Liver (tissue), 8 donors: ENCODE measurements at regions not wholly inside any gene's neighbourhood (a gene's known extent, or its start where the extent isn't known, plus 50 kb on each side); places are given as distances from the start of the nearest gene placed in this dataset.

ENCODE experiments used
- DNase-seq: peaks from one replicate; pipeline ENCODE4 v3.0.0-alpha.2; 2017; ENCODE audit warnings: low spot score
- H3K27ac ChIP-seq, 2 donors: one replicate each; pipeline ENCODE4 v1.7.0; 2013; ENCODE audit warnings: inconsistent platforms in 2 of 2, low read length in 2 of 2, control low read depth in 1 of 2, low read depth in 1 of 2, mild to moderate bottlenecking in 1 of 2
- H3K27me3 ChIP-seq, 4 donors: one replicate each; pipeline versions ENCODE4 v1.6.1 to v1.7.0; 2013; ENCODE audit warnings: low read length in 3 of 4, inconsistent platforms in 1 of 4, mild to moderate bottlenecking in 1 of 4, moderate library complexity in 1 of 4; ENCODE audit not compliant: control insufficient read depth in 4 of 4, insufficient read depth in 4 of 4
- H3K36me3 ChIP-seq, 4 donors: one replicate each; pipeline versions ENCODE4 v1.6.1 to v1.7.0; 2013; ENCODE audit warnings: low read length in 3 of 4, mild to moderate bottlenecking in 3 of 4, low read depth in 1 of 4, moderate library complexity in 1 of 4; ENCODE audit not compliant: control insufficient read depth in 4 of 4, insufficient read depth in 3 of 4
- H3K4me1 ChIP-seq, 4 donors: one replicate each; pipeline versions ENCODE4 v1.6.1 to v1.7.0; 2013; ENCODE audit warnings: low read length in 3 of 4, mild to moderate bottlenecking in 3 of 4, moderate library complexity in 1 of 4; ENCODE audit not compliant: control insufficient read depth in 4 of 4, insufficient read depth in 4 of 4
- H3K4me3 ChIP-seq, 3 donors: one replicate each; pipeline versions ENCODE4 v1.6.1 to v1.7.0; 2013; ENCODE audit warnings: low read length in 3 of 3, control low read depth in 1 of 3, low read depth in 1 of 3, mild to moderate bottlenecking in 1 of 3
- H3K9ac ChIP-seq, 2 donors: one replicate each; pipeline ENCODE4 v1.7.0; 2013; ENCODE audit warnings: low read length in 2 of 2, mild to moderate bottlenecking in 2 of 2, moderate library complexity in 2 of 2, control low read depth in 1 of 2, low read depth in 1 of 2
- H3K9me3 ChIP-seq, 4 donors: one replicate each; pipeline versions ENCODE4 v1.6.1 to v1.7.0; 2013; ENCODE audit warnings: low read length in 3 of 4; ENCODE audit not compliant: control insufficient read depth in 4 of 4
- CTCF ChIP-seq: fragments of 150-350 bp; IDR thresholded peaks from 2 replicates; pipeline ENCODE4 v1.5.1; 2017; ENCODE audit warnings: improper control_type of control experiment, low read depth, low read length; ENCODE audit not compliant: missing input control
- EGR1 ChIP-seq, 2 donors: IDR thresholded peaks; 2 replicates each; pipeline ENCODE4 v1.6.1; 2016 to 2018; ENCODE audit warnings: antibody characterized with exemption in 2 of 2, low read depth in 2 of 2
- FOXA1 ChIP-seq: IDR thresholded peaks from 2 replicates; pipeline ENCODE4 v1.6.1; 2016; ENCODE audit warnings: antibody characterized with exemption
- FOXA2 ChIP-seq: IDR thresholded peaks from 2 replicates; pipeline ENCODE4 v1.6.1; 2016; ENCODE audit warnings: antibody characterized with exemption
- GABPA ChIP-seq, 2 donors: IDR thresholded peaks in 1 of 2; conservative IDR thresholded peaks in 1 of 2; 2 replicates each; pipeline ENCODE4 v1.6.1; 2016; ENCODE audit warnings: antibody characterized with exemption in 2 of 2, mild to moderate bottlenecking in 1 of 2, moderate library complexity in 1 of 2
- HNF4A ChIP-seq, 2 donors: conservative IDR thresholded peaks; 2 replicates each; pipeline ENCODE4 v1.6.1; 2016; ENCODE audit warnings: antibody characterized with exemption in 2 of 2, mild to moderate bottlenecking in 2 of 2
- HNF4G ChIP-seq: IDR thresholded peaks from 2 replicates; pipeline ENCODE4 v1.6.1; 2016; ENCODE audit warnings: antibody characterized with exemption
- JUND ChIP-seq, 2 donors: IDR thresholded peaks; 2 replicates each; pipeline ENCODE4 v1.6.1; 2016; ENCODE audit warnings: antibody characterized with exemption in 2 of 2
- MAX ChIP-seq: IDR thresholded peaks from 2 replicates; pipeline ENCODE4 v1.6.1; 2016; ENCODE audit warnings: antibody characterized with exemption
- NR2F2 ChIP-seq: IDR thresholded peaks from 2 replicates; pipeline ENCODE4 v1.6.1; 2016; ENCODE audit warnings: antibody characterized with exemption
- REST ChIP-seq: IDR thresholded peaks from 2 replicates; pipeline ENCODE4 v1.6.1; 2016; ENCODE audit warnings: antibody characterized with exemption, mild to moderate bottlenecking
- RXRA ChIP-seq, 2 donors: IDR thresholded peaks; 2 replicates each; pipeline ENCODE4 v1.6.1; 2017 to 2018; ENCODE audit warnings: antibody characterized with exemption in 2 of 2, mild to moderate bottlenecking in 1 of 2
- TAF1 ChIP-seq: conservative IDR thresholded peaks from 2 replicates; pipeline ENCODE4 v1.6.1; 2016; ENCODE audit warnings: antibody characterized with exemption, mild to moderate bottlenecking
- YY1 ChIP-seq: IDR thresholded peaks from 2 replicates; pipeline ENCODE4 v1.6.1; 2016; ENCODE audit warnings: antibody characterized with exemption, mild to moderate bottlenecking
- WGBS: extraction: QIAGEN DNeasy Blood & Tissue Kit; methylation state at CpG from one replicate; pipeline ENCODE4 v1.1.7; 2013; 5-methylcytosine and 5-hydroxymethylcytosine counted together
- TF ChIP-seq, protein P1 (sequence below): IDR thresholded peaks from 2 replicates; pipeline ENCODE4 v1.6.1; 2016; ENCODE audit warnings: antibody characterized with exemption
- TF ChIP-seq, protein P2 (sequence below): IDR thresholded peaks from 2 replicates; pipeline ENCODE4 v1.6.1; 2016; ENCODE audit warnings: antibody characterized with exemption
- donor health status: healthy.
- donor health status: healthy.
- donor health status: healthy.
- donor health status: healthy.
- donor health status: healthy.

DNA sequence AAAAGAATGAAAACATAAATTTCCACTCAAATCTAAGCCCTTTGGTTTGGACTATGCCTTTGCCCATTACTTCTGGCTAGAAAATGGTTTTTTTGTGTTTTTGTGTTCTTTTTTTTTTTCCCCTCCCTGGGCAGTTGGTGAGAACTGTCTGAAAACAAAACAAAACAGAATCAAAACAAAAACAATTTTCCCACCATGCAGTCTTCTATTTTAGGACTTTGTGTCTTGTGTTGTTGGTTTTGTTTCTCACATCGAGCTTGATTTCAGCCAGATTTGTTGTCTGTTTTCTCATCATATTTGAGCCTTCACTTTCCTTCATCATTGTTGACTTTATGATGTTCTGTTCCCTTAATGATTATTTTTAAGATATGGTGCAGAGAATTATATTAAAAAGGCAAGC lies 206.3 kb downstream of the MACC1 start:
- DNase-seq, result no peak
- Histone ChIP-seq H3K9me3 (no peaks in the 10 kb centered on the region), H3K9ac (no peak overlapping the region), H3K36me3 (no peaks in the 10 kb centered on the region), H3K4me1 (no peaks in the 10 kb centered on the region), H3K4me3 (no peak overlapping the region), H3K27ac (no peak overlapping the region), H3K27me3 (no peaks in the 10 kb centered on the region)
- 63% methylated on average over 1 of the region's 1 CpG for WGBS
- TF ChIP-seq, protein P1, sequence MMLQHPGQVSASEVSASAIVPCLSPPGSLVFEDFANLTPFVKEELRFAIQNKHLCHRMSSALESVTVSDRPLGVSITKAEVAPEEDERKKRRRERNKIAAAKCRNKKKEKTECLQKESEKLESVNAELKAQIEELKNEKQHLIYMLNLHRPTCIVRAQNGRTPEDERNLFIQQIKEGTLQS, result no peak
- TF ChIP-seq, protein P2, sequence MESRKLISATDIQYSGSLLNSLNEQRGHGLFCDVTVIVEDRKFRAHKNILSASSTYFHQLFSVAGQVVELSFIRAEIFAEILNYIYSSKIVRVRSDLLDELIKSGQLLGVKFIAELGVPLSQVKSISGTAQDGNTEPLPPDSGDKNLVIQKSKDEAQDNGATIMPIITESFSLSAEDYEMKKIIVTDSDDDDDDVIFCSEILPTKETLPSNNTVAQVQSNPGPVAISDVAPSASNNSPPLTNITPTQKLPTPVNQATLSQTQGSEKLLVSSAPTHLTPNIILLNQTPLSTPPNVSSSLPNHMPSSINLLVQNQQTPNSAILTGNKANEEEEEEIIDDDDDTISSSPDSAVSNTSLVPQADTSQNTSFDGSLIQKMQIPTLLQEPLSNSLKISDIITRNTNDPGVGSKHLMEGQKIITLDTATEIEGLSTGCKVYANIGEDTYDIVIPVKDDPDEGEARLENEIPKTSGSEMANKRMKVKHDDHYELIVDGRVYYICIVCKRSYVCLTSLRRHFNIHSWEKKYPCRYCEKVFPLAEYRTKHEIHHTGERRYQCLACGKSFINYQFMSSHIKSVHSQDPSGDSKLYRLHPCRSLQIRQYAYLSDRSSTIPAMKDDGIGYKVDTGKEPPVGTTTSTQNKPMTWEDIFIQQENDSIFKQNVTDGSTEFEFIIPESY, result no peak
- TF ChIP-seq EGR1 (IDR thresholded peaks at IDR 0.05; ENCODE audit: low read depth in 2 of 2) (no peak), FOXA1 (no peak)

- no peak overlapping the region for H3K4me3 ChIP-seq
- no peaks in the 10 kb centered on the region for H3K9me3 ChIP-seq
- H3K27ac ChIP-seq, result no peak overlapping the region
- no peaks in the 10 kb centered on the region for H3K4me1 ChIP-seq
- no peak for DNase-seq
- no peaks in the 10 kb centered on the region for H3K27me3 ChIP-seq
- no peaks in the 10 kb centered on the region for H3K36me3 ChIP-seq
- no peak for TF ChIP-seq MAX
- TF ChIP-seq NR2F2, result no peak
- no peak for TF ChIP-seq YY1
- no peak for TF ChIP-seq JUND (IDR thresholded peaks at IDR 0.05)
- TF ChIP-seq, protein P2, result no peak
- no peak for TF ChIP-seq CTCF
- no peak for TF ChIP-seq REST
- no peak for TF ChIP-seq TAF1
- no peak for TF ChIP-seq RXRA (IDR thresholded peaks at IDR 0.05)
- no peak for TF ChIP-seq GABPA (IDR thresholded peaks at IDR 0.05 in 1 of 2, conservative IDR thresholded peaks at IDR 0.05 in 1 of 2)
- TF ChIP-seq HNF4A (conservative IDR thresholded peaks at IDR 0.05), result no peak
- no peak for TF ChIP-seq FOXA2
- TF ChIP-seq FOXA1, result no peak
- TF ChIP-seq HNF4G, result no peak
- H3K9ac ChIP-seq, result no peak overlapping the region
Measured at GRCh38 chr7:20007510-20007909, 209.7 kb downstream of the MACC1 start.
